MCF 10A (cell line): ENCODE measurements at regions not wholly inside any gene's neighbourhood (a gene's known extent, or its start where the extent isn't known, plus 50 kb on each side); places are given as distances from the start of the nearest gene placed in this dataset.
A peak's percentile ranks its signal among the peaks of the same experiment; 100 is the strongest.
"Not testable (repeated sequence)": the region's sequence is repeated elsewhere in the genome, so short reads cannot be mapped to it uniquely, and the experiment has no call there.

Experiments
- BruUV-seq: library from RNA; stranded (reverse); fragments of 400-500 nt; replicated peaks from 2 replicates; lab custom pipeline; 2021; lab: Mats Ljungman, UMichigan
- CTCF ChIA-PET: fragments of 300-600 bp; sonication (Branson Sonifier 250); formaldehyde crosslinking; extraction: SDS; loops from one replicate; lab custom pipeline; 2021; ENCODE audit warnings: antibody characterized with exemption, inconsistent platforms; lab: Yijun Ruan, JAX
- POLR2A ChIA-PET: fragments of 300-600, 350-650 bp; sonication (Branson Sonifier 250); formaldehyde crosslinking; extraction: SDS; loops from one replicate; lab custom pipeline; 2020; ENCODE audit warnings: antibody characterized with exemption, inconsistent platforms; lab: Yijun Ruan, JAX
- DNase-seq: peaks from one replicate; pipeline ENCODE4 v3.0.0-alpha.2; 2018; ENCODE audit not compliant: unreplicated experiment
- H3K27ac Mint-ChIP-seq: one replicate; pipeline ENCODE4 v1.8.0; 2022; ENCODE audit warnings: mild to moderate bottlenecking, low read depth, mixed read lengths; ENCODE audit not compliant: unreplicated experiment
- H3K27me3 Mint-ChIP-seq: one replicate; pipeline ENCODE4 v1.8.0; 2022; ENCODE audit warnings: mixed read lengths; ENCODE audit not compliant: insufficient read depth, unreplicated experiment
- H3K36me3 Mint-ChIP-seq: one replicate; pipeline ENCODE4 v1.8.0; 2022; ENCODE audit warnings: mild to moderate bottlenecking, moderate library complexity, mixed read lengths; ENCODE audit not compliant: insufficient read depth, unreplicated experiment
- H3K4me1 Mint-ChIP-seq: one replicate; pipeline ENCODE4 v1.8.0; 2022; ENCODE audit warnings: mixed read lengths; ENCODE audit not compliant: insufficient read depth, unreplicated experiment
- H3K4me3 Mint-ChIP-seq: one replicate; pipeline ENCODE4 v1.8.0; 2022; ENCODE audit warnings: mild to moderate bottlenecking, moderate library complexity, mixed read lengths; ENCODE audit not compliant: unreplicated experiment
- H3K9me3 Mint-ChIP-seq: one replicate; pipeline ENCODE4 v1.8.0; 2022; ENCODE audit warnings: mixed read lengths; ENCODE audit not compliant: unreplicated experiment
- intact Hi-C: fragments of 100-400 bp; cut with micrococcal nuclease; formaldehyde crosslinking; loops from 2 replicates; pipeline ENCODE4 v1.14.1; 2022
- TF ChIP-seq, protein P1 (sequence below): fragments of 200-600 bp; IDR thresholded peaks from one replicate; pipeline ENCODE4 v1.8.0; 2022; ENCODE audit warnings: antibody characterized with exemption, mild to moderate bottlenecking; ENCODE audit not compliant: unreplicated experiment

- ChIA-PET CTCF (interaction anchor here (0.7 kb wide), 1 partner anchor 12 kb away, joined by 3 read pairs; no protein-coding TSS in a partner anchor), POLR2A (interaction anchor here (1.8 kb wide), 1 partner anchor 9 kb away, joined by 9 read pairs; no protein-coding TSS in a partner anchor)
- Mint-ChIP-seq H3K36me3 (no peaks in the 10 kb centered on the region), H3K27me3 (no peaks in the 10 kb centered on the region), H3K4me1 (peaks cover 22% of the 10 kb centered on the region), H3K4me3 (no peak overlapping the region), H3K27ac (no peak overlapping the region), H3K9me3 (no peaks in the 10 kb centered on the region)
- intact Hi-C loops, result loop anchor here (5.0 kb wide), 1 partner anchor 111 kb away; no protein-coding TSS in a partner anchor
- TF ChIP-seq, protein P1, sequence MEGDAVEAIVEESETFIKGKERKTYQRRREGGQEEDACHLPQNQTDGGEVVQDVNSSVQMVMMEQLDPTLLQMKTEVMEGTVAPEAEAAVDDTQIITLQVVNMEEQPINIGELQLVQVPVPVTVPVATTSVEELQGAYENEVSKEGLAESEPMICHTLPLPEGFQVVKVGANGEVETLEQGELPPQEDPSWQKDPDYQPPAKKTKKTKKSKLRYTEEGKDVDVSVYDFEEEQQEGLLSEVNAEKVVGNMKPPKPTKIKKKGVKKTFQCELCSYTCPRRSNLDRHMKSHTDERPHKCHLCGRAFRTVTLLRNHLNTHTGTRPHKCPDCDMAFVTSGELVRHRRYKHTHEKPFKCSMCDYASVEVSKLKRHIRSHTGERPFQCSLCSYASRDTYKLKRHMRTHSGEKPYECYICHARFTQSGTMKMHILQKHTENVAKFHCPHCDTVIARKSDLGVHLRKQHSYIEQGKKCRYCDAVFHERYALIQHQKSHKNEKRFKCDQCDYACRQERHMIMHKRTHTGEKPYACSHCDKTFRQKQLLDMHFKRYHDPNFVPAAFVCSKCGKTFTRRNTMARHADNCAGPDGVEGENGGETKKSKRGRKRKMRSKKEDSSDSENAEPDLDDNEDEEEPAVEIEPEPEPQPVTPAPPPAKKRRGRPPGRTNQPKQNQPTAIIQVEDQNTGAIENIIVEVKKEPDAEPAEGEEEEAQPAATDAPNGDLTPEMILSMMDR, result no peak
- BruUV-seq, result no TSS peak
- no peak for DNase-seq
Measured at GRCh38 chr1:221998781-221999180, 256.9 kb upstream of the DUSP10 start.

DNA sequence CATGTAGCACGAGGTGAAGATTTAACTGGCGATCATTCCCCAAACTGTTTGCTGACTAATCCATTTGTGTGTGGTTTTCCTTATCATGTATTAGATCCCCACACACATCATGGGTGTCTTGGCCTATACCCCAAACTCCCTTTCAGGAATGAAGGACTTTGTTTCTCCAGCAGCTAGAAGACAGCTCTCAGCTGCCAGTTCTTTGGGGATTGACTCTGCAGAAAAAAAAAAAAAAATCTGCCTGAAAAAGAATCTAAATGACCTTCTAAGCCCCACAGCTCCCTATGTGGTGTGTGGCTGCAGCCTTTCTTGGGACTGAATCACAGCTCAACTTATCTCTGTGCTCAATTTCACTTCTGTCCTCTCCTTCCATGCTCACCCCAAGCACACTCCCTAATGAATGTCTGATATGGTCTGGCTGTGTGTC, 256.3 kb upstream of the DUSP10 start:
- H3K4me3 Mint-ChIP-seq, result no peak overlapping the region
- no peaks in the 10 kb centered on the region for H3K27me3 Mint-ChIP-seq

GRCh38 chr1:221997012-221997411, 255.1 kb upstream of the DUSP10 start:
- DNase-seq, result peak; percentile 95
- H3K9me3 Mint-ChIP-seq, H3K36me3 Mint-ChIP-seq, BruUV-seq, H3K27me3 Mint-ChIP-seq, H3K4me3 Mint-ChIP-seq: not testable (repeated sequence)
- Mint-ChIP-seq H3K4me1 (peaks cover 22% of the 10 kb centered on the region), H3K27ac (peak overlapping the region; percentile 16)
- ChIA-PET CTCF (interaction anchor here (0.7 to 1.9 kb wide), 2 partner anchors 12 to 491 kb away, joined by 4 to 13 read pairs; no protein-coding TSS in a partner anchor), POLR2A (interaction anchor here (0.6 to 1.8 kb wide), 9 partner anchors 8 to 516 kb away, joined by 3 to 9 read pairs (median 3); no protein-coding TSS in a partner anchor)
- intact Hi-C loops, result loop anchor here (5.0 kb wide), 1 partner anchor 110 kb away; no protein-coding TSS in a partner anchor

More for the DNA sequence above, 256.3 kb upstream of the DUSP10 start:
- Mint-ChIP-seq H3K4me1 (peaks cover 22% of the 10 kb centered on the region), H3K36me3 (no peaks in the 10 kb centered on the region), H3K27ac (no peak overlapping the region), H3K9me3 (no peaks in the 10 kb centered on the region)
- CTCF ChIA-PET, result interaction anchor here (0.7 kb wide), 1 partner anchor 13 kb away, joined by 3 read pairs; no protein-coding TSS in a partner anchor
- DNase-seq, result no peak
- TF ChIP-seq, protein P1, result no peak
- intact Hi-C loops, result loop anchor here (5.0 kb wide), 1 partner anchor 111 kb away; no protein-coding TSS in a partner anchor
- no TSS peak for BruUV-seq
- POLR2A ChIA-PET, result interaction anchor here (1.3 to 1.8 kb wide), 2 partner anchors 10 to 255 kb away, joined by 4 to 9 read pairs; no protein-coding TSS in a partner anchor

- ChIA-PET POLR2A (interaction anchor here (0.9 to 1.5 kb wide), 2 partner anchors 172 to 253 kb away, joined by 3 read pairs; partner anchors contain the start of gene DUSP10), CTCF (interaction anchor here (5.0 kb wide), 1 partner anchor 14 kb away, joined by 32 read pairs; no protein-coding TSS in a partner anchor)
- H3K36me3 Mint-ChIP-seq, result no peaks in the 10 kb centered on the region
- H3K4me3 Mint-ChIP-seq, result no peak overlapping the region
- DNase-seq, result no peak
- TF ChIP-seq, protein P1, result no peak
- H3K27ac Mint-ChIP-seq, result no peak overlapping the region
- intact Hi-C loops, result loop anchor here (5.0 kb wide), 2 partner anchors 108 to 253 kb away; partner anchors contain the start of gene DUSP10
- BruUV-seq, result no TSS peak
- no peaks in the 10 kb centered on the region for H3K9me3 Mint-ChIP-seq
- H3K4me1 Mint-ChIP-seq, result peaks cover 37% of the 10 kb centered on the region
- no peaks in the 10 kb centered on the region for H3K27me3 Mint-ChIP-seq
Measured at GRCh38 chr1:221994939-221995338, 253.1 kb upstream of the DUSP10 start.
